Inflammatory macrophage treated with lipopolysaccharide for 1 hour (primary cell): ENCODE measurements at regions not wholly inside any gene's neighbourhood (a gene's known extent, or its start where the extent isn't known, plus 50 kb on each side); places are given as distances from the start of the nearest gene placed in this dataset.
A peak's percentile ranks its signal among the peaks of the same experiment; 100 is the strongest.

Experiments
- DNase-seq, 2 donors: peaks; one replicate each; pipeline ENCODE4 v3.0.0-alpha.2; 2020 to 2022

- peak in 1 of 2 donors; percentile 33 for DNase-seq
These were observed 102.6 kb upstream of the ITGA4 start for GRCh38 chr2:181354626-181355025.

GRCh38 chr2:181356526-181357130 is 100.6 kb upstream of the ITGA4 start:
- peak; percentile 27 to 38 for DNase-seq

GRCh38 chr2:181357979-181358378 is 99.2 kb upstream of the ITGA4 start:
- no peak for DNase-seq

GRCh38 chr2:181362561-181362960 is 94.6 kb upstream of the ITGA4 start:
- no peak for DNase-seq

GRCh38 chr2:181363164-181363563 is 94.0 kb upstream of the ITGA4 start:
- peak; percentile 23 to 47 for DNase-seq

GRCh38 chr2:181364492-181365170 is 92.6 kb upstream of the ITGA4 start:
- DNase-seq, result peak in 1 of 2 donors; percentile 11

GRCh38 chr2:181366675-181367175 is 90.5 kb upstream of the ITGA4 start:
- no peak for DNase-seq

GRCh38 chr2:181367411-181367810 is 89.8 kb upstream of the ITGA4 start:
- no peak for DNase-seq

- no peak for DNase-seq
These were observed 89.2 kb upstream of the ITGA4 start for GRCh38 chr2:181367906-181368435.

- no peak for DNase-seq
These were observed 87.1 kb upstream of the ITGA4 start for GRCh38 chr2:181370126-181370525.

GRCh38 chr2:181371195-181371594 is 86.0 kb upstream of the ITGA4 start:
- no peak for DNase-seq

GRCh38 chr2:181371782-181372645 is 85.2 kb upstream of the ITGA4 start:
- DNase-seq, result no peak

- no peak for DNase-seq
These were observed 84.5 kb upstream of the ITGA4 start for GRCh38 chr2:181372646-181373040.

GRCh38 chr2:181374781-181375675 is 82.2 kb upstream of the ITGA4 start:
- no peak for DNase-seq

- no peak for DNase-seq
These were observed 80.7 kb upstream of the ITGA4 start for GRCh38 chr2:181376442-181376841.

GRCh38 chr2:181376999-181377398 is 80.2 kb upstream of the ITGA4 start:
- no peak for DNase-seq

GRCh38 chr2:181378491-181378890 is 78.7 kb upstream of the ITGA4 start:
- no peak for DNase-seq

- DNase-seq, result no peak
These were observed 76.6 kb upstream of the ITGA4 start for GRCh38 chr2:181380581-181380980.

- no peak for DNase-seq
These were observed 72.3 kb upstream of the ITGA4 start for GRCh38 chr2:181384923-181385322.

- no peak for DNase-seq
These were observed 67.7 kb upstream of the ITGA4 start for GRCh38 chr2:181389524-181389923.

- peak; percentile 60 for DNase-seq
These were observed 63.7 kb upstream of the ITGA4 start for GRCh38 chr2:181393472-181393871.

- peak in 1 of 2 donors; percentile 28 for DNase-seq
These were observed 62.3 kb upstream of the ITGA4 start for GRCh38 chr2:181394741-181395437.
